ENCODE measurements at regions not wholly inside any gene's neighbourhood (a gene's known extent, or its start where the extent isn't known, plus 50 kb on each side); places are given as distances from the start of the nearest gene placed in this dataset.

GRCh38 chr2:225930687-225931086 is 531.2 kb downstream of the NYAP2 start:
- TF ChIP-seq POLR2A (IDR thresholded peaks at IDR 0.05) = no peak
- no peak for TF ChIP-seq CTCF (IDR thresholded peaks at IDR 0.05)
- no peak for TF ChIP-seq POLR2AphosphoS5 (IDR thresholded peaks at IDR 0.05)
- no peak for TF ChIP-seq EP300 (IDR thresholded peaks at IDR 0.05)
